Tibial nerve (tissue), 4 donors: ENCODE measurements at regions not wholly inside any gene's neighbourhood (a gene's known extent, or its start where the extent isn't known, plus 50 kb on each side); places are given as distances from the start of the nearest gene placed in this dataset.

Experiments used
- DNase-seq, 2 donors: peaks; one replicate each; pipeline ENCODE4 v3.0.0-alpha.2; 2019; ENCODE audit warnings: low spot score in 2 of 2
- H3K27ac ChIP-seq, 4 donors: fragments of 200-600 bp; sonication (generic) in 3 of 4; one replicate each; pipeline ENCODE4 v1.5.1; 2017 to 2019; ENCODE audit warnings: mild to moderate bottlenecking in 1 of 4
- H3K27me3 ChIP-seq, 2 donors: fragments of 200-600 bp; sonication (generic) in 1 of 2; one replicate each; pipeline versions ENCODE4 v1.5.1 to v1.6.0; 2017 to 2019
- H3K36me3 ChIP-seq, 3 donors: fragments of 200-600 bp; sonication (generic); one replicate each; pipeline ENCODE4 v1.5.1; 2018 to 2019
- H3K4me1 ChIP-seq, 4 donors: fragments of 200-600 bp; sonication (generic) in 3 of 4; one replicate each; pipeline ENCODE4 v1.5.1; 2017 to 2019
- H3K4me3 ChIP-seq, 4 donors: fragments of 200-600 bp; sonication (generic) in 3 of 4; one replicate each; pipeline ENCODE4 v1.5.1; 2017 to 2019; ENCODE audit warnings: mild to moderate bottlenecking in 1 of 4, moderate library complexity in 1 of 4
- H3K9me3 ChIP-seq, 4 donors: fragments of 200-600 bp; sonication (generic) in 3 of 4; one replicate each; pipeline ENCODE4 v1.5.1; 2017 to 2019
- CTCF ChIP-seq, 5 experiments: fragments of 200-600 bp in 3 of 5; fragments of 450-650 bp in 2 of 5; sonication (generic) in 3 of 5; IDR thresholded peaks; one replicate each; pipeline ENCODE4 v1.5.1; 2016 to 2019; ENCODE audit warnings: antibody characterized with exemption in 5 of 5, mild to moderate bottlenecking in 3 of 5, moderate library complexity in 2 of 5
- EP300 ChIP-seq, 2 donors: sonication (generic); formaldehyde crosslinking; IDR thresholded peaks; one replicate each; pipeline ENCODE4 v1.6.1; 2017; ENCODE audit warnings: antibody characterized with exemption in 2 of 2, mild to moderate bottlenecking in 1 of 2
- POLR2A ChIP-seq, 2 donors: fragments of 450-650 bp; IDR thresholded peaks; one replicate each; pipeline ENCODE4 v1.6.1; 2017; ENCODE audit warnings: antibody characterized with exemption in 2 of 2, mild to moderate bottlenecking in 2 of 2, moderate library complexity in 2 of 2
- WGBS, 2 donors: methylation state at CpG; one replicate each; pipeline ENCODE4 v1.1.5; 2018; 5-methylcytosine and 5-hydroxymethylcytosine counted together

- Histone ChIP-seq H3K27ac (no peak overlapping the region), H3K27me3 (no peaks in the 10 kb centered on the region), H3K36me3 (no peaks in the 10 kb centered on the region), H3K9me3 (no peaks in the 10 kb centered on the region), H3K4me3 (no peak overlapping the region), H3K4me1 (no peaks in the 10 kb centered on the region)
- TF ChIP-seq CTCF (IDR thresholded peaks at IDR 0.05) (no peak), EP300 (IDR thresholded peaks at IDR 0.05) (no peak), POLR2A (IDR thresholded peaks at IDR 0.05) (no peak)
- DNase-seq = no peak
- WGBS, 2 donors = 63 to 71% methylated on average over 6 of the region's 6 CpGs
Observed at GRCh38 chr14:56900726-56901125, 90.4 kb upstream of the OTX2 start.

GRCh38 chr14:56899829-56900228, 89.5 kb upstream of the OTX2 start:
- H3K36me3 ChIP-seq = no peaks in the 10 kb centered on the region
- no peak for DNase-seq
- H3K27me3 ChIP-seq = no peaks in the 10 kb centered on the region
- no peaks in the 10 kb centered on the region for H3K9me3 ChIP-seq
- TF ChIP-seq CTCF (IDR thresholded peaks at IDR 0.05) (no peak), EP300 (IDR thresholded peaks at IDR 0.05) (no peak), POLR2A (IDR thresholded peaks at IDR 0.05) (no peak)
- no peak overlapping the region for H3K4me3 ChIP-seq
- H3K4me1 ChIP-seq = no peaks in the 10 kb centered on the region
- 36 to 57% methylated on average over 3 of the region's 3 CpGs for WGBS, 2 donors
- H3K27ac ChIP-seq = no peak overlapping the region

GRCh38 chr14:56896922-56897321, 86.6 kb upstream of the OTX2 start:
- Histone ChIP-seq H3K36me3 (no peaks in the 10 kb centered on the region), H3K27me3 (no peaks in the 10 kb centered on the region), H3K27ac (no peak overlapping the region), H3K4me3 (no peak overlapping the region), H3K4me1 (no peaks in the 10 kb centered on the region), H3K9me3 (no peaks in the 10 kb centered on the region)
- WGBS, 2 donors = 19 to 20% methylated on average over 6 of the region's 6 CpGs
- TF ChIP-seq POLR2A (IDR thresholded peaks at IDR 0.05) (no peak), EP300 (IDR thresholded peaks at IDR 0.05) (no peak), CTCF (IDR thresholded peaks at IDR 0.05) (no peak)
- no peak for DNase-seq

GRCh38 chr14:56896231-56896630, 86.0 kb upstream of the OTX2 start:
- no peak overlapping the region for H3K4me3 ChIP-seq
- H3K4me1 ChIP-seq = no peaks in the 10 kb centered on the region
- 82 to 93% methylated on average over 2 of the region's 2 CpGs for WGBS, 2 donors
- H3K27ac ChIP-seq = no peak overlapping the region
- no peaks in the 10 kb centered on the region for H3K9me3 ChIP-seq
- H3K27me3 ChIP-seq = no peaks in the 10 kb centered on the region
- TF ChIP-seq EP300 (IDR thresholded peaks at IDR 0.05) (no peak), POLR2A (IDR thresholded peaks at IDR 0.05) (no peak), CTCF (IDR thresholded peaks at IDR 0.05) (no peak)
- DNase-seq = no peak
- no peaks in the 10 kb centered on the region for H3K36me3 ChIP-seq

- 58 to 63% methylated on average over 5 of the region's 5 CpGs for WGBS, 2 donors
Observed at GRCh38 chr14:56895154-56895553, 84.9 kb upstream of the OTX2 start.

More at GRCh38 chr14:56895154-56895553, 84.9 kb upstream of the OTX2 start:
- DNase-seq = no peak
- H3K4me1 ChIP-seq = no peaks in the 10 kb centered on the region
- no peaks in the 10 kb centered on the region for H3K36me3 ChIP-seq
- H3K4me3 ChIP-seq = no peak overlapping the region
- H3K27me3 ChIP-seq = no peaks in the 10 kb centered on the region
- no peak overlapping the region for H3K27ac ChIP-seq
- TF ChIP-seq CTCF (IDR thresholded peaks at IDR 0.05) (no peak), EP300 (IDR thresholded peaks at IDR 0.05) (no peak), POLR2A (IDR thresholded peaks at IDR 0.05) (no peak)
- no peaks in the 10 kb centered on the region for H3K9me3 ChIP-seq
